22Rv1 (cell line): ENCODE measurements at regions not wholly inside any gene's neighbourhood (a gene's known extent, or its start where the extent isn't known, plus 50 kb on each side); places are given as distances from the start of the nearest gene placed in this dataset.
"Not testable (repeated sequence)": the region's sequence is repeated elsewhere in the genome, so short reads cannot be mapped to it uniquely, and the experiment has no call there.

Experiments
- H3K27ac ChIP-seq: fragments of 450-650 bp; 2 replicates; pipeline ENCODE4 v1.5.1; 2017
- CTCF ChIP-seq: fragments of 450-650 bp; IDR thresholded peaks from 2 replicates; pipeline ENCODE4 v1.5.1; 2017; ENCODE audit warnings: mild to moderate bottlenecking
- ZFX ChIP-seq: fragments of 450-650 bp; IDR thresholded peaks from 2 replicates; pipeline ENCODE4 v1.6.1; 2017; ENCODE audit warnings: antibody characterized with exemption, borderline replicate concordance

GRCh38 chrX:143304025-143304424, 213.2 kb downstream of the SPANXN3 start:
- TF ChIP-seq ZFX (no peak), CTCF (no peak)

GRCh38 chrX:143298663-143299241, 218.5 kb downstream of the SPANXN3 start:
- no peak for TF ChIP-seq ZFX
- TF ChIP-seq CTCF: no peak
- H3K27ac ChIP-seq: no peak overlapping the region

More at GRCh38 chrX:143304025-143304424, 213.2 kb downstream of the SPANXN3 start:
- H3K27ac ChIP-seq: no peak overlapping the region

- no peak overlapping the region for H3K27ac ChIP-seq
- TF ChIP-seq CTCF: no peak
- TF ChIP-seq ZFX: no peak
These were observed 220.8 kb downstream of the SPANXN3 start for GRCh38 chrX:143296521-143296920.

- no peak overlapping the region for H3K27ac ChIP-seq
- TF ChIP-seq CTCF (no peak), ZFX (no peak)
These were observed 230.0 kb downstream of the SPANXN3 start for GRCh38 chrX:143287236-143287635.

GRCh38 chrX:143270317-143270716, 244.6 kb downstream of the SPANXN4 start:
- no peak overlapping the region for H3K27ac ChIP-seq
- TF ChIP-seq ZFX (no peak), CTCF (no peak)

GRCh38 chrX:143244593-143244992, 218.9 kb downstream of the SPANXN4 start:
- H3K27ac ChIP-seq: not testable (repeated sequence)

GRCh38 chrX:143240658-143241057, 214.9 kb downstream of the SPANXN4 start:
- H3K27ac ChIP-seq: no peak overlapping the region
- TF ChIP-seq ZFX (no peak), CTCF (no peak)

GRCh38 chrX:143231492-143231891, 205.8 kb downstream of the SPANXN4 start:
- H3K27ac ChIP-seq: no peak overlapping the region
- TF ChIP-seq ZFX (no peak), CTCF (no peak)

GRCh38 chrX:143228600-143228999, 202.9 kb downstream of the SPANXN4 start:
- not testable (repeated sequence) for H3K27ac ChIP-seq
